Transverse colon (tissue), 4 donors: ENCODE measurements at regions not wholly inside any gene's neighbourhood (a gene's known extent, or its start where the extent isn't known, plus 50 kb on each side); places are given as distances from the start of the nearest gene placed in this dataset.

Source experiments
- DNase-seq: peaks from one replicate; pipeline ENCODE4 v3.0.0-alpha.2; 2019
- H3K27ac ChIP-seq, 4 donors: fragments of 200-600 bp; sonication (generic); 2 replicates each; pipeline ENCODE4 v1.5.1; 2016 to 2018; ENCODE audit warnings: inconsistent platforms in 4 of 4
- H3K27me3 ChIP-seq: fragments of 200-600 bp; sonication (generic); 2 replicates; pipeline ENCODE4 v1.5.1; 2017; ENCODE audit warnings: inconsistent platforms
- H3K36me3 ChIP-seq, 4 donors: fragments of 200-600 bp; sonication (generic); 2 replicates each; pipeline ENCODE4 v1.5.1; 2017 to 2019; ENCODE audit warnings: inconsistent platforms in 4 of 4
- H3K4me1 ChIP-seq, 4 donors: fragments of 200-600 bp; sonication (generic); 2 replicates each; pipeline ENCODE4 v1.5.1; 2017 to 2020; ENCODE audit warnings: inconsistent platforms in 4 of 4
- H3K4me3 ChIP-seq, 4 donors: fragments of 200-600 bp; sonication (generic); 1 replicate in 1 of 4; 2 replicates in 3 of 4; pipeline versions ENCODE4 v1.5.1 to v1.6.1; 2017 to 2019; ENCODE audit warnings: inconsistent platforms in 4 of 4
- H3K9me3 ChIP-seq, 2 donors: fragments of 200-600 bp; sonication (generic); 2 replicates each; pipeline ENCODE4 v1.5.1; 2017 to 2019; ENCODE audit warnings: inconsistent platforms in 2 of 2
- EP300 ChIP-seq: sonication (generic); formaldehyde crosslinking; IDR thresholded peaks from one replicate; pipeline ENCODE4 v1.6.1; 2017; ENCODE audit warnings: antibody characterized with exemption, low read depth
- POLR2A ChIP-seq: fragments of 450-650 bp; IDR thresholded peaks from one replicate; pipeline ENCODE4 v1.6.1; 2016; ENCODE audit warnings: antibody characterized with exemption, mild to moderate bottlenecking, moderate library complexity
- POLR2AphosphoS5 ChIP-seq, 3 donors: sonication (generic); formaldehyde crosslinking; IDR thresholded peaks; one replicate each; pipeline ENCODE4 v1.6.1; 2016; ENCODE audit warnings: antibody characterized with exemption in 3 of 3
- WGBS, 2 donors: methylation state at CpG; one replicate each; pipeline ENCODE4 v1.1.5; 2018; ENCODE audit warnings: low coverage in 1 of 2; 5-methylcytosine and 5-hydroxymethylcytosine counted together
- in situ Hi-C, 4 donors: fragments of 200-750 bp; cut with MboI; loops; one replicate each; pipeline versions ENCODE4 v1.15.0 to v1.15.1; 2017; ENCODE audit warnings: low sequenced_read_pairs in 3 of 4, low pct_ligation_motif_present in 1 of 4, low pct_unique_long_range_greater_than_20kb in 1 of 4
- intact Hi-C: fragments of 100-400 bp; cut with DNase I; formaldehyde crosslinking; loops from one replicate; pipeline ENCODE4 v1.15.1; 2023; ENCODE audit warnings: low total_unique reads
- TF ChIP-seq, protein P1 (sequence below), 5 experiments: fragments of 200-600 bp in 3 of 5; fragments of 450-650 bp in 2 of 5; sonication (generic) in 3 of 5; IDR thresholded peaks; 1 replicate in 2 of 5; 2 replicates in 3 of 5; pipeline ENCODE4 v1.5.1; 2016 to 2017; ENCODE audit warnings: antibody characterized with exemption in 5 of 5, inconsistent platforms in 3 of 5, mild to moderate bottlenecking in 2 of 5, moderate library complexity in 1 of 5

DNA sequence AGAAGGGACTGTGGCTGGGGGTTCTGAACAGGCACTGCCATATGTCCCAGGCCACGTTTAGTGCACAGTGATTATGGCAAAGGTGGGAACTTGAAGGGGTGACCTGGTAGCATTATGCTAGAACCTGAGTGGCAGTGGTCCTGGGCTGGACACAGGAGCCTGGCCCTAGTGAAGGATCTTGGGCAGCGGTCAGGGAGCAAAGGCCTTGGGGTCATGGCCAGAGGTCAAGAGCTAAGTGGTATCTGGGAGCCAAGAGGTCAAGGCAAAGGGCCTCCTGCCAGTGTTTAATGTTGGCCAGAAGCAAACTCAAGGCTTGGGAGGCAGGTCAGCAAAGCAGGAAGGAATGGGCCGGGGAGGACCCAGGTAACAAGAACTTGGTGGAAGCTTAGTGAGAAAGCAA lies 254.5 kb downstream of the CDH26 start:
- H3K27me3 ChIP-seq, result peaks cover 5% of the 10 kb centered on the region
- no peaks in the 10 kb centered on the region for H3K4me1 ChIP-seq
- no peaks in the 10 kb centered on the region for H3K9me3 ChIP-seq
- H3K4me3 ChIP-seq, result no peak overlapping the region
- TF ChIP-seq POLR2A, result no peak
- no peak for TF ChIP-seq POLR2AphosphoS5 (IDR thresholded peaks at IDR 0.05)
- TF ChIP-seq EP300, result no peak
- TF ChIP-seq, protein P1, sequence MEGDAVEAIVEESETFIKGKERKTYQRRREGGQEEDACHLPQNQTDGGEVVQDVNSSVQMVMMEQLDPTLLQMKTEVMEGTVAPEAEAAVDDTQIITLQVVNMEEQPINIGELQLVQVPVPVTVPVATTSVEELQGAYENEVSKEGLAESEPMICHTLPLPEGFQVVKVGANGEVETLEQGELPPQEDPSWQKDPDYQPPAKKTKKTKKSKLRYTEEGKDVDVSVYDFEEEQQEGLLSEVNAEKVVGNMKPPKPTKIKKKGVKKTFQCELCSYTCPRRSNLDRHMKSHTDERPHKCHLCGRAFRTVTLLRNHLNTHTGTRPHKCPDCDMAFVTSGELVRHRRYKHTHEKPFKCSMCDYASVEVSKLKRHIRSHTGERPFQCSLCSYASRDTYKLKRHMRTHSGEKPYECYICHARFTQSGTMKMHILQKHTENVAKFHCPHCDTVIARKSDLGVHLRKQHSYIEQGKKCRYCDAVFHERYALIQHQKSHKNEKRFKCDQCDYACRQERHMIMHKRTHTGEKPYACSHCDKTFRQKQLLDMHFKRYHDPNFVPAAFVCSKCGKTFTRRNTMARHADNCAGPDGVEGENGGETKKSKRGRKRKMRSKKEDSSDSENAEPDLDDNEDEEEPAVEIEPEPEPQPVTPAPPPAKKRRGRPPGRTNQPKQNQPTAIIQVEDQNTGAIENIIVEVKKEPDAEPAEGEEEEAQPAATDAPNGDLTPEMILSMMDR (IDR thresholded peaks at IDR 0.05), result no peak
- intact Hi-C loops, result no loop called here
- no peaks in the 10 kb centered on the region for H3K36me3 ChIP-seq
- in situ Hi-C loops, result loop anchor here (25.0 kb wide), 2 partner anchors 1000 to 1025 kb away; no protein-coding TSS in a partner anchor
- WGBS, 2 donors, result 82 to 83% methylated on average over 2 to 3 of the region's 3 CpGs
- no peak for DNase-seq
- H3K27ac ChIP-seq, result no peak overlapping the region

DNA sequence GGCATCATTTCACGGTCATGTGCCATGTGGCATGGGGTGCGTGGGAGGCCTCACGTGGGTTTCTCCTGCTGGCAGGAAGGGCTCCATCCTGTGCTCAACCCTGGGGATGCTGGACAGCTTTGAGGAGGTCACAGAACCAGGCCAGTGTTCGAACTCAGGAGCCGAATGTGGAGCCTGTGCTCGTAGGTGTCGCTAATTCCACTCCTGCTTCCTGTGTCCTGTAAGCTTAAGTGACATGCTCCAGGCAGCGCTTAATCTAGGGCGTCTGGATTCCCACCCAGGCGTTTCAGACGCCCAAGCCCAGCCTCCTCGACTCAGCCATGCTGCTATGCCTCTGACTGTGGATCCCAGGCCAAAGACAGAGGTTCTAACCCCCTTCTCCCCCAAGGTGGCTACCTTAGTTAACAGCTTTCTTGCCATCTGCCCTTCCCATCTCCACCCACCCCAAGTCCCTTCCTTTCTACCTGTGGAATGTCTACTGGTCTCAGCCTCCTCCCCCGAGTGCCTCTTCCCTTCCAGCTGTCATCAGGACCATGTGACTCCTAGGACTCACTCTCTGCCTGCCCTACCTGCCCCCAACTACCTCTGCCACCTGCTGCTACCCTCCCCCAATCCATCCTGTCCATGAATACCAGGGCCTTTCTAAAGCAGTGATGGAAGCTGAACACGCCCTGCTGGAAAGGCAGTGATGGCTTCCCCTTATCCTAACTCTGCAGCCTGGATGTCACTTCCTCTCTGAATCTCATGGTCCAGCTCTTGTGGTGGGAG lies 255.1 kb downstream of the CDH26 start:
- Histone ChIP-seq H3K36me3 (no peaks in the 10 kb centered on the region), H3K9me3 (no peaks in the 10 kb centered on the region), H3K27me3 (peaks cover 5% of the 10 kb centered on the region), H3K27ac (no peak overlapping the region), H3K4me1 (no peaks in the 10 kb centered on the region), H3K4me3 (no peak overlapping the region)
- in situ Hi-C loops (loop anchor here (25.0 kb wide), 2 partner anchors 999 to 1024 kb away; no protein-coding TSS in a partner anchor), intact Hi-C loops (no loop called here)
- TF ChIP-seq POLR2AphosphoS5 (IDR thresholded peaks at IDR 0.05) (no peak), POLR2A (no peak), EP300 (no peak)
- TF ChIP-seq, protein P1 (IDR thresholded peaks at IDR 0.05), result no peak
- DNase-seq, result no peak
- WGBS, 2 donors, result 70 to 85% methylated on average over 2 to 14 of the region's 14 CpGs

DNA sequence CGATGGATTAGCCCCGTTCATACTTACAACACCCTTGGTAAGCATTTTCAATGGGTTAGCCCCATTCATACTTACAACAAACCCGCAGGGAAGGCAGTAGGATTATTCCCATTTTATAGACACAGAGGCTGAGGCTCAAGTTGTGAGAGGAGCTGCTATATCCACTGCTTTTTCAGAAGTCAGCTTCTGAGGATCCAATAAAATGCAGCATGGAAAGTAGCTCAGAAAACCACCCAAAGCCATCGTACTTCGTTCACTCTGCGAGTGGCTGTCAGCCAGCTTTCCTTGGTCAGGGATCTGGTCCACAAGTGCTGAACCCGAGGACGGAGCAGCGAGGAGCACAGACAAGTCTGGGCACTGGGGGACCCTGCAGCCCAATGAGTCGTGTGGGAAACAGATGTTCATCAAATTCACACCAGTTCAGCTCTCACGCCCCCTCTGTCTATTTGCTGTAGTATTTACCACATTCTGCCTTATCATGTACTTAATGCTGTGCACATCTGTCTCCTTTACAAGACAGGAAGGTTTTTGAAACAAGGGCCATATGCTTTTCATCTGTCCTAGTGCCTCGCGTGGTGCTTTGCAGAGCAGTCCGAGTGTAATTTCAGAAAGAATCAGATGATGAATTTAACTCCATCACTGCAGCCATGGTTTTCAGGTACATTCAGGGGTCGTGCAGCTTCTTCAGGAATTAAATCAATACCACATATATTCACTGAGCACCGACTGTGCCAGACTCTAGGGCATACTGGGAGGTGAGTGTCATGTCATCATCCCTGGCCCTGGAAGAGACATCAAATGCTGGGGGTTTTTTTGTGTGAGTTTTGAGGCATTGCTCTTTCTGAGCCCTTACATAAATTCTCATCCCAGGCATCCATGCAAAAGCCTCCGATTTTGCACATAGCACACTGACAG lies 256.9 kb downstream of the CDH26 start:
- Histone ChIP-seq H3K4me1 (no peaks in the 10 kb centered on the region), H3K4me3 (no peak overlapping the region), H3K9me3 (no peaks in the 10 kb centered on the region), H3K27ac (no peak overlapping the region), H3K27me3 (peaks cover 5% of the 10 kb centered on the region), H3K36me3 (no peaks in the 10 kb centered on the region)
- intact Hi-C loops, result no loop called here
- TF ChIP-seq POLR2AphosphoS5 (IDR thresholded peaks at IDR 0.05) (no peak), POLR2A (no peak), EP300 (no peak)
- TF ChIP-seq, protein P1 (IDR thresholded peaks at IDR 0.05), result no peak
- WGBS, 2 donors, result 32 to 62% methylated on average over 4 to 17 of the region's 17 CpGs
- in situ Hi-C loops, result loop anchor here (25.0 kb wide), 2 partner anchors 997 to 1022 kb away; no protein-coding TSS in a partner anchor
- DNase-seq, result no peak
